HEK293 (cell line): ENCODE measurements at regions not wholly inside any gene's neighbourhood (a gene's known extent, or its start where the extent isn't known, plus 50 kb on each side); places are given as distances from the start of the nearest gene placed in this dataset.
"Not testable (repeated sequence)": the region's sequence is repeated elsewhere in the genome, so short reads cannot be mapped to it uniquely, and the experiment has no call there.

Experiments used
- CTCF ChIA-PET: fragments of 350-600 bp; formaldehyde crosslinking; extraction: SDS; loops from one replicate; lab custom pipeline; 2021; ENCODE audit warnings: antibody characterized with exemption; lab: Yijun Ruan, JAX
- POLR2A ChIA-PET: fragments of 300-600 bp; formaldehyde crosslinking; extraction: SDS; loops from one replicate; lab custom pipeline; 2020; ENCODE audit warnings: antibody characterized with exemption, inconsistent platforms; lab: Yijun Ruan, JAX
- H3K27ac ChIP-seq: fragments of 200-500 bp; sonication (Bioruptor generic); 2 replicates; pipeline ENCODE4 v1.5.1; 2014; ENCODE audit warnings: low read depth, low read length, control low read depth, inconsistent platforms; ENCODE audit errors: extremely low read depth
- H3K36me3 ChIP-seq, 2 experiments: fragments of 200-500 bp in 1 of 2; sonication (Bioruptor generic) in 1 of 2; 1 replicate in 1 of 2; 2 replicates in 1 of 2; pipeline ENCODE4 v1.5.1; 2014 to 2017; ENCODE audit warnings: inconsistent platforms in 2 of 2, low read length in 2 of 2; ENCODE audit not compliant: control insufficient read depth in 2 of 2, insufficient read depth in 1 of 2
- H3K4me1 ChIP-seq: fragments of 200-500 bp; sonication (Bioruptor generic); 2 replicates; pipeline ENCODE4 v1.5.1; 2014; ENCODE audit warnings: mild to moderate bottlenecking, low read length, inconsistent platforms; ENCODE audit not compliant: control insufficient read depth, insufficient read depth
- H3K4me3 ChIP-seq: 2 replicates; pipeline ENCODE4 v1.5.1; 2011; ENCODE audit warnings: low read depth, mild to moderate bottlenecking, control low read depth, low read length, moderate library complexity
- H3K9me3 ChIP-seq: fragments of 200-500 bp; sonication (Bioruptor generic); 2 replicates; pipeline ENCODE4 v1.5.1; 2014; ENCODE audit warnings: low read depth, low read length, inconsistent platforms; ENCODE audit not compliant: control insufficient read depth, insufficient read depth
- MYNN ChIP-seq: fragments of 450-650 bp; formaldehyde crosslinking; IDR thresholded peaks from 2 replicates; pipeline ENCODE4 v1.5.1; 2016; ENCODE audit warnings: missing biosample characterization, missing genetic modification characterization, borderline replicate concordance
- MZF1 ChIP-seq: fragments of 450-650 bp; formaldehyde crosslinking; IDR thresholded peaks from 2 replicates; pipeline ENCODE4 v1.5.1; 2017; ENCODE audit warnings: missing biosample characterization, missing genetic modification characterization, borderline replicate concordance
- ZFP3 ChIP-seq: fragments of 450-650 bp; formaldehyde crosslinking; IDR thresholded peaks from 2 replicates; pipeline ENCODE4 v1.5.1; 2016; ENCODE audit warnings: low read depth, missing biosample characterization, missing genetic modification characterization
- ZIC2 ChIP-seq: fragments of 450-650 bp; formaldehyde crosslinking; IDR thresholded peaks from 2 replicates; pipeline ENCODE4 v1.5.1; 2016; ENCODE audit warnings: missing biosample characterization, missing genetic modification characterization
- ZNF157 ChIP-seq: fragments of 450-650 bp; formaldehyde crosslinking; IDR thresholded peaks from 2 replicates; pipeline ENCODE4 v1.5.1; 2016; ENCODE audit warnings: missing biosample characterization, missing genetic modification characterization
- ZNF169 ChIP-seq: fragments of 450-650 bp; formaldehyde crosslinking; IDR thresholded peaks from 2 replicates; pipeline ENCODE4 v1.5.1; 2016; ENCODE audit warnings: missing biosample characterization, missing genetic modification characterization
- ZNF2 ChIP-seq: fragments of 450-650 bp; formaldehyde crosslinking; IDR thresholded peaks from 2 replicates; pipeline ENCODE4 v1.5.1; 2016; ENCODE audit warnings: missing biosample characterization, missing genetic modification characterization
- ZNF292 ChIP-seq: fragments of 450-650 bp; formaldehyde crosslinking; IDR thresholded peaks from 2 replicates; pipeline ENCODE4 v1.5.1; 2016; ENCODE audit warnings: low read depth, missing biosample characterization, missing genetic modification characterization, borderline replicate concordance
- ZNF37A ChIP-seq: fragments of 450-650 bp; IDR thresholded peaks from 2 replicates; pipeline ENCODE4 v1.5.1; 2018; ENCODE audit warnings: missing biosample characterization, missing genetic modification characterization
- ZNF530 ChIP-seq: fragments of 450-650 bp; formaldehyde crosslinking; IDR thresholded peaks from 2 replicates; pipeline ENCODE4 v1.5.1; 2016; ENCODE audit warnings: low read depth, missing biosample characterization, missing genetic modification characterization
- ZNF544 ChIP-seq: fragments of 450-650 bp; formaldehyde crosslinking; IDR thresholded peaks from 2 replicates; pipeline ENCODE4 v1.5.0; 2017; ENCODE audit warnings: missing biosample characterization, missing genetic modification characterization
- ZNF548 ChIP-seq: fragments of 450-650 bp; formaldehyde crosslinking; IDR thresholded peaks from 2 replicates; pipeline ENCODE4 v1.5.1; 2016; ENCODE audit warnings: missing biosample characterization, missing genetic modification characterization
- ZNF560 ChIP-seq: fragments of 450-650 bp; formaldehyde crosslinking; IDR thresholded peaks from 2 replicates; pipeline ENCODE4 v1.5.1; 2017; ENCODE audit warnings: missing biosample characterization, missing genetic modification characterization, borderline replicate concordance
- ZNF571 ChIP-seq: fragments of 450-650 bp; formaldehyde crosslinking; IDR thresholded peaks from 2 replicates; pipeline ENCODE4 v1.5.0; 2017; ENCODE audit warnings: missing biosample characterization, missing genetic modification characterization
- ZNF585B ChIP-seq: fragments of 450-650 bp; formaldehyde crosslinking; IDR thresholded peaks from 2 replicates; pipeline ENCODE4 v1.5.1; 2016; ENCODE audit warnings: missing biosample characterization, missing genetic modification characterization
- ZNF623 ChIP-seq: fragments of 450-650 bp; formaldehyde crosslinking; IDR thresholded peaks from 2 replicates; pipeline ENCODE4 v1.5.1; 2016; ENCODE audit warnings: missing biosample characterization, missing genetic modification characterization
- ZNF707 ChIP-seq: fragments of 450-650 bp; formaldehyde crosslinking; IDR thresholded peaks from 2 replicates; pipeline ENCODE4 v1.5.1; 2016; ENCODE audit warnings: missing biosample characterization, missing genetic modification characterization
- ZSCAN16 ChIP-seq: fragments of 450-650 bp; formaldehyde crosslinking; IDR thresholded peaks from 2 replicates; pipeline ENCODE4 v1.5.1; 2016; ENCODE audit warnings: missing biosample characterization, missing genetic modification characterization
- ZSCAN23 ChIP-seq: fragments of 450-650 bp; formaldehyde crosslinking; IDR thresholded peaks from 2 replicates; pipeline ENCODE4 v1.5.1; 2016; ENCODE audit warnings: missing biosample characterization, missing genetic modification characterization
- TF ChIP-seq, protein P1 (sequence below): fragments of 450-650 bp; formaldehyde crosslinking; IDR thresholded peaks from 2 replicates; pipeline ENCODE4 v1.5.1; 2017; ENCODE audit warnings: missing biosample characterization, missing genetic modification characterization
- TF ChIP-seq, protein P2 (sequence below): IDR thresholded peaks from 2 replicates; pipeline ENCODE4 v1.6.1; 2011; ENCODE audit warnings: mild to moderate bottlenecking, low read depth, low read length, borderline replicate concordance

DNA sequence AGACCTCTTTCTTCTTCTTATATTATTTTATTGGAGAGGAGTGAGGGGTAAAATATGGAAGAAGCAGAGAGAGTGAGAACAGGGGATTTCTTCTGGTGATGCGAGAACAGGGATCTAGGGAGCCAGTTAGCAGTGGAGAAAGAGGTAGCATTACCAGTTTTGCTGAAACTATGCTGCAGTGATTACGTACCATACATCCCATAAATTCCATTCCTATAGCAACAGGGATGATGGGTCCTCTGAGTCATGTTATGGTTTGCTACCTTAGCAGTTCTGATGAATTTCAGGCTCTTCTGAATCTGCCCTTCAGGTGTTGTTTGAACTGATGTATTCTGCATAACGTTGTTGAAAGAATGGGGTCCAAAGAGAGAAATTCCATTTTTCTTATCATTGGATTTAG, 625.4 kb upstream of the LRFN5 start:
- ChIA-PET POLR2A (no interaction called here), CTCF (interaction anchor here (0.7 kb wide), 1 partner anchor 20 kb away, joined by 3 read pairs; no protein-coding TSS in a partner anchor)

DNA sequence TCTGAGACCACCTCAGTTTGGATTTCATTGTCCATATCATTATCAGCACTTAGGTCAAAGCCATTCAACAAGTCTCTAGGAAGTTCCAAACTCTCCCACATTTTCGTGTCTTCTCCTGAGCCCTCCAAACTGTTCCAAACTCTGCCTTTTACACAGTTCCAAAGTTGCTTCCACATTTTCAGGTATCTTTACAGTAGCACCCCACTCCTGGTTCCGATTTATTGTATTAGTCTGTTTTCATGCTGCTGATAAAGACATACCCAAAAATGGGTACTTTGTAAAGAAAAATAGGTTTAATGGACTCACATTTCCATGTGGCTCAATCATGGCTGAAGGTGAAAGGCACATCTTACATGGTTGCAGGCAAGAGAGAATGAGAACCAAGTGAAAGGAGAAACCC, 646.4 kb upstream of the LRFN5 start:
- CTCF ChIA-PET: interaction anchor here (0.6 to 0.8 kb wide), 2 partner anchors 781 to 863 kb away, joined by 4 to 5 read pairs; no protein-coding TSS in a partner anchor
- POLR2A ChIA-PET: not testable (repeated sequence)

More for the DNA sequence above, 625.4 kb upstream of the LRFN5 start:
- H3K4me3 ChIP-seq: no peak overlapping the region
- H3K27ac ChIP-seq: no peak overlapping the region
- H3K4me1 ChIP-seq: no peaks in the 10 kb centered on the region
- no peaks in the 10 kb centered on the region for H3K9me3 ChIP-seq
- no peaks in the 10 kb centered on the region for H3K36me3 ChIP-seq
- no peak for TF ChIP-seq ZFP3
- TF ChIP-seq, protein P1, sequence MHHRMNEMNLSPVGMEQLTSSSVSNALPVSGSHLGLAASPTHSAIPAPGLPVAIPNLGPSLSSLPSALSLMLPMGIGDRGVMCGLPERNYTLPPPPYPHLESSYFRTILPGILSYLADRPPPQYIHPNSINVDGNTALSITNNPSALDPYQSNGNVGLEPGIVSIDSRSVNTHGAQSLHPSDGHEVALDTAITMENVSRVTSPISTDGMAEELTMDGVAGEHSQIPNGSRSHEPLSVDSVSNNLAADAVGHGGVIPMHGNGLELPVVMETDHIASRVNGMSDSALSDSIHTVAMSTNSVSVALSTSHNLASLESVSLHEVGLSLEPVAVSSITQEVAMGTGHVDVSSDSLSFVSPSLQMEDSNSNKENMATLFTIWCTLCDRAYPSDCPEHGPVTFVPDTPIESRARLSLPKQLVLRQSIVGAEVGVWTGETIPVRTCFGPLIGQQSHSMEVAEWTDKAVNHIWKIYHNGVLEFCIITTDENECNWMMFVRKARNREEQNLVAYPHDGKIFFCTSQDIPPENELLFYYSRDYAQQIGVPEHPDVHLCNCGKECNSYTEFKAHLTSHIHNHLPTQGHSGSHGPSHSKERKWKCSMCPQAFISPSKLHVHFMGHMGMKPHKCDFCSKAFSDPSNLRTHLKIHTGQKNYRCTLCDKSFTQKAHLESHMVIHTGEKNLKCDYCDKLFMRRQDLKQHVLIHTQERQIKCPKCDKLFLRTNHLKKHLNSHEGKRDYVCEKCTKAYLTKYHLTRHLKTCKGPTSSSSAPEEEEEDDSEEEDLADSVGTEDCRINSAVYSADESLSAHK (tag by site-specific recombination): no peak
- TF ChIP-seq ZNF37A: no peak
- no peak for TF ChIP-seq ZNF548 (tag by site-specific recombination)
- TF ChIP-seq ZNF157: no peak
- TF ChIP-seq, all 188 proteins: peak for 0

DNA sequence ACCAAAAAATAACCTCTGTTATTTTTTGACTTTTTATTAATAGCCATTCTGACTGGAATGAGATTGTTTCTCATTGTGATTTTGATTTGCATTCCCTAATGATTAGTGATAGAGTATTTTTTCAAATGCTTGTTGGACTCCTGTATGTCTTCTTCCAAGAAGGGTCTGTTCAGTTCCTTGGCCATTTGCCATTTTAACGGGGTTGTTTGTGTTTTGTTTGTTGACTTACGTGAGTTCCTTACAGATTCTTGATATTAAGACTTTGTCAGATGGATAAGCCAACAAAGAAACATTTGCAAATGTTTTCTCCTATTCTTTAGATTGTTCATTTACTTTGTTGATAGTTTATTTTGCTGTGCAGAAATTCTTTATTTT, 651.6 kb upstream of the LRFN5 start:
- CTCF ChIA-PET: no interaction called here
- TF ChIP-seq ZNF585B (tag by site-specific recombination) (no peak), ZNF623 (tag by site-specific recombination) (no peak), ZNF169 (tag by site-specific recombination) (no peak), MZF1 (tag by site-specific recombination) (no peak), ZNF560 (no peak), ZSCAN16 (tag by site-specific recombination) (no peak)
- Histone ChIP-seq H3K4me1 (no peaks in the 10 kb centered on the region), H3K27ac (no peak overlapping the region), H3K9me3 (no peaks in the 10 kb centered on the region), H3K4me3 (no peak overlapping the region), H3K36me3 (peaks cover 0 to 4% of the 10 kb centered on the region in 2 experiments; a peak in 1 of 3 replicates)
- POLR2A ChIA-PET: no interaction called here

More for the DNA sequence above, 646.4 kb upstream of the LRFN5 start:
- H3K4me1 ChIP-seq, H3K27ac ChIP-seq, H3K9me3 ChIP-seq, H3K4me3 ChIP-seq: not testable (repeated sequence)
- peak; percentile 58; the same call in 1 of the 2 replicates for TF ChIP-seq ZNF707 (tag by site-specific recombination)
- H3K36me3 ChIP-seq: peaks cover 0 to 11% of the 10 kb centered on the region in 2 experiments; a peak in 1 of 3 replicates

DNA sequence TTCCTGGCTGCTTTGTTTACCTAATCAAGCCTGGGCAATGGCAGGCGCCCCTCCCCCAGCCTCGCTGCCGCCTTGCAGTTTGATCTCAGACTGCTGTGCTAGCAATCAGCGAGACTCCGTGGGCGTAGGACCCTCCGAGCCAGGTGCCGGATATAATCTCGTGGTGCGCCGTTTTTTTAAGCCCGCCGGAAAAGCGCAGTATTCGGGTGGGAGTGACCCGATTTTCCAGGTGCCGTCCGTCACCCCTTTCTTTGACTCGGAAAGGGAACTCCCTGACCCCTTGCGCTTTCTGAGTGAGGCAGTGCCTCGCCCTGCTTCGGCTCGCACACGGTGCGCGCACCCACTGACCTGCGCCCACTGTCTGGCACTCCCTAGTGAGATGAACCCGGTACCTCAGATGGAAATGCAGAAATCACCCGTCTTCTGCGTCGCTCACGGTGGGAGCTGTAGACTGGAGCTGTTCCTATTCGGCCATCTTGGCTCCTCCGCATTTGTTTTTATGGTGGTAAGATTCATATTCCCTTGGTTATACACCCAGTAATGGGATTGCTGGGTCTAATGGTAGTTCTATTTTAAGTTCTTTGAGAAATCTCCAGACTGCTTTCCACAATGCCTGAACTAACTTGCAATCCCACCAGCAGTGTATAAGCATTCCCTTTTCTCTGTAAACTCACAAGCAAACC, 652.1 kb upstream of the LRFN5 start:
- H3K36me3 ChIP-seq, H3K4me1 ChIP-seq, POLR2A ChIA-PET, CTCF ChIA-PET, H3K4me3 ChIP-seq, H3K27ac ChIP-seq, H3K9me3 ChIP-seq: not testable (repeated sequence)

DNA sequence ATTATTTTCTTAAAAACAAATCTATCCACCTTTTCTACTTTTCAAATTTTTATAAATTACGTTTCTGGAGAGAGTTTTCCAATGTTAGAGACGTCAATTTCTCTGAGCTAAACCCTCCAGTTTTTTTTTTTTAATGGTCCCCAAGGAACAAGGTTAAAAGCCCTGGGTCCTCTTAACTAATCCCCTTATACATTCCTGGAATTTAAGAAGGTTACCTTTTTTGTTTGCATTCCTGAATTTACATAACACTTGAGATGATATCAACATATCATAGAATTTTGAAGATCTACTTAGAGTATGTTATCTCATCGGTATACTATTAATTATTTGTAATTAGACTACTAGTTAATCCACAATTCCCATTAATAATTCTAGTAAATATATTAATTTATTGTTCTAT, 662.2 kb upstream of the LRFN5 start:
- POLR2A ChIA-PET: no interaction called here
- TF ChIP-seq ZNF530 (no peak), ZNF169 (tag by site-specific recombination) (no peak), MYNN (tag by site-specific recombination) (no peak), ZNF623 (tag by site-specific recombination) (no peak), ZNF2 (no peak), ZNF544 (tag by site-specific recombination) (no peak), ZNF292 (no peak), ZSCAN23 (no peak), ZIC2 (tag by site-specific recombination) (no peak), ZNF571 (tag by site-specific recombination) (no peak)
- TF ChIP-seq, protein P2, sequence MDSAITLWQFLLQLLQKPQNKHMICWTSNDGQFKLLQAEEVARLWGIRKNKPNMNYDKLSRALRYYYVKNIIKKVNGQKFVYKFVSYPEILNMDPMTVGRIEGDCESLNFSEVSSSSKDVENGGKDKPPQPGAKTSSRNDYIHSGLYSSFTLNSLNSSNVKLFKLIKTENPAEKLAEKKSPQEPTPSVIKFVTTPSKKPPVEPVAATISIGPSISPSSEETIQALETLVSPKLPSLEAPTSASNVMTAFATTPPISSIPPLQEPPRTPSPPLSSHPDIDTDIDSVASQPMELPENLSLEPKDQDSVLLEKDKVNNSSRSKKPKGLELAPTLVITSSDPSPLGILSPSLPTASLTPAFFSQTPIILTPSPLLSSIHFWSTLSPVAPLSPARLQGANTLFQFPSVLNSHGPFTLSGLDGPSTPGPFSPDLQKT: no peak
- TF ChIP-seq, all 188 proteins: peak for 0
- CTCF ChIA-PET: no interaction called here
- Histone ChIP-seq H3K9me3 (no peaks in the 10 kb centered on the region), H3K4me3 (no peak overlapping the region), H3K4me1 (no peaks in the 10 kb centered on the region), H3K27ac (no peak overlapping the region), H3K36me3 (no peaks in the 10 kb centered on the region)
